IMR-90 (cell line): ENCODE measurements at regions not wholly inside any gene's neighbourhood (a gene's known extent, or its start where the extent isn't known, plus 50 kb on each side); places are given as distances from the start of the nearest gene placed in this dataset.

ENCODE experiments used
- ATAC-seq: fragments of 200-7000 bp; cut with Tn5 transposase; 2 replicates; pipeline ENCODE4 v1.9.1; 2020; ENCODE audit warnings: low read depth, mild to moderate bottlenecking, moderate library complexity
- BruUV-seq: library from RNA; stranded (reverse); fragments of 400-500 nt; replicated peaks from 2 replicates; lab custom pipeline; 2021; lab: Mats Ljungman, UMichigan
- CTCF ChIA-PET: fragments of 300-600 bp; formaldehyde crosslinking; extraction: SDS; loops from one replicate; lab custom pipeline; 2021; ENCODE audit warnings: antibody characterized with exemption; lab: Yijun Ruan, JAX
- POLR2A ChIA-PET: fragments of 300-600 bp; sonication (Branson Sonifier 250); formaldehyde crosslinking; loops from one replicate; lab custom pipeline; 2022; ENCODE audit warnings: antibody characterized with exemption; ENCODE audit not compliant: unreplicated experiment; lab: Charles Lee
- DNase-seq: peaks from one replicate; pipeline ENCODE4 v3.0.0; 2013
- H2AFZ ChIP-seq: replicated peaks from 2 replicates; pipeline ENCODE3; 2013; ENCODE audit warnings: low read length, mild to moderate bottlenecking; ENCODE audit not compliant: poor library complexity
- H2AK5ac ChIP-seq: 2 replicates; pipeline ENCODE4 v1.6.1; 2013; ENCODE audit warnings: low read depth, low read length, inconsistent platforms
- H2AK9ac ChIP-seq: replicated peaks from 2 replicates; pipeline ENCODE3; 2013; ENCODE audit warnings: mild to moderate bottlenecking, low read depth, low read length, moderate library complexity; ENCODE audit not compliant: poor library complexity
- H2BK120ac ChIP-seq: 2 replicates; pipeline ENCODE4 v1.6.1; 2013; ENCODE audit warnings: low read depth, low read length, inconsistent platforms
- H2BK15ac ChIP-seq: 3 replicates; pipeline ENCODE4 v1.6.1; 2013; ENCODE audit warnings: low read depth, low read length, inconsistent platforms
- H2BK20ac ChIP-seq: 2 replicates; pipeline ENCODE4 v1.6.1; 2013; ENCODE audit warnings: low read depth, mild to moderate bottlenecking, inconsistent platforms, low read length, moderate library complexity
- H2BK5ac ChIP-seq: 2 replicates; pipeline ENCODE4 v1.6.1; 2013; ENCODE audit warnings: mild to moderate bottlenecking, low read depth, low read length, inconsistent platforms; ENCODE audit not compliant: poor library complexity, severe bottlenecking
- H3K14ac ChIP-seq: replicated peaks from 2 replicates; pipeline ENCODE4 v1.6.1; 2013; ENCODE audit warnings: low read depth, low read length, inconsistent platforms
- H3K18ac ChIP-seq: 2 replicates; pipeline ENCODE4 v1.6.1; 2013; ENCODE audit warnings: low read depth, low read length, control low read depth
- H3K23ac ChIP-seq: 2 replicates; pipeline ENCODE4 v1.6.1; 2013; ENCODE audit warnings: low read depth, low read length, inconsistent platforms
- H3K27ac ChIP-seq: 2 replicates; pipeline ENCODE4 v1.5.1; 2013; ENCODE audit warnings: mild to moderate bottlenecking, control low read depth, low read length; ENCODE audit not compliant: insufficient read depth
- H3K27me3 ChIP-seq: 2 replicates; pipeline ENCODE4 v1.6.1; 2013; ENCODE audit warnings: low read length; ENCODE audit not compliant: control insufficient read depth, insufficient read depth
- H3K36me3 ChIP-seq: 2 replicates; pipeline ENCODE4 v1.6.1; 2013; ENCODE audit warnings: low read length, mixed read lengths; ENCODE audit not compliant: control insufficient read depth, insufficient read depth
- H3K4ac ChIP-seq: 2 replicates; pipeline ENCODE4 v1.6.1; 2013; ENCODE audit warnings: low read depth, low read length, inconsistent platforms
- H3K4me1 ChIP-seq: 2 replicates; pipeline ENCODE4 v1.6.1; 2013; ENCODE audit warnings: low read length, mixed read lengths; ENCODE audit not compliant: control insufficient read depth, insufficient read depth
- H3K4me2 ChIP-seq: 2 replicates; pipeline ENCODE4 v1.6.1; 2013; ENCODE audit warnings: low read depth, mild to moderate bottlenecking, control low read depth, low read length, moderate library complexity
- H3K4me3 ChIP-seq: 2 replicates; pipeline ENCODE4 v1.5.1; 2013; ENCODE audit warnings: low read depth, mild to moderate bottlenecking, control low read depth, low read length, moderate library complexity; ENCODE audit not compliant: insufficient read depth
- H3K56ac ChIP-seq: 2 replicates; pipeline ENCODE4 v1.6.1; 2013; ENCODE audit warnings: low read length, inconsistent platforms; ENCODE audit not compliant: insufficient read depth; ENCODE audit errors: extremely low read depth
- H3K79me1 ChIP-seq, 2 experiments: 2 replicates each; pipeline ENCODE4 v1.6.1; 2013; ENCODE audit warnings: low read length in 2 of 2, inconsistent platforms in 1 of 2, low read depth in 1 of 2
- H3K9ac ChIP-seq: 2 replicates; pipeline ENCODE4 v1.6.1; 2013; ENCODE audit warnings: low read depth, low read length, control low read depth
- H3K9me1 ChIP-seq: 2 replicates; pipeline ENCODE4 v1.6.1; 2013; ENCODE audit warnings: low read length, inconsistent platforms; ENCODE audit not compliant: insufficient read depth
- H3K9me3 ChIP-seq: 2 replicates; pipeline ENCODE4 v1.6.1; 2013; ENCODE audit warnings: low read length; ENCODE audit not compliant: control insufficient read depth, insufficient read depth
- H4K20me1 ChIP-seq: 2 replicates; pipeline ENCODE4 v1.6.1; 2013; ENCODE audit warnings: low read length, inconsistent platforms; ENCODE audit not compliant: insufficient read depth
- H4K5ac ChIP-seq: 2 replicates; pipeline ENCODE4 v1.6.1; 2013; ENCODE audit warnings: mild to moderate bottlenecking, low read depth, low read length, control low read depth
- H4K8ac ChIP-seq, 2 experiments: 2 replicates each; pipeline ENCODE4 v1.6.1; 2013; ENCODE audit warnings: low read depth in 2 of 2, low read length in 2 of 2, control low read depth in 1 of 2, inconsistent platforms in 1 of 2
- H4K91ac ChIP-seq: 2 replicates; pipeline ENCODE4 v1.6.1; 2013; ENCODE audit warnings: low read depth, low read length, inconsistent platforms; ENCODE audit not compliant: insufficient read depth
- BHLHE40 ChIP-seq: fragments of 150-350 bp; IDR thresholded peaks from 2 replicates; pipeline ENCODE4 v1.6.1; 2016; ENCODE audit warnings: mild to moderate bottlenecking, low read depth, low read length
- CEBPB ChIP-seq: IDR thresholded peaks from 2 replicates; pipeline ENCODE4 v1.6.1; 2012; ENCODE audit warnings: low read depth, low read length, improper control_type of control experiment
- CHD1 ChIP-seq: IDR thresholded peaks from 2 replicates; pipeline ENCODE4 v1.6.1; 2012; ENCODE audit warnings: low read depth, low read length, improper control_type of control experiment
- CTCF ChIP-seq: conservative IDR thresholded peaks from 2 replicates; pipeline ENCODE4 v1.5.1; 2012; ENCODE audit warnings: mild to moderate bottlenecking, low read depth, low read length, improper control_type of control experiment
- ELK1 ChIP-seq: fragments of 150-350 bp; IDR thresholded peaks from 2 replicates; pipeline ENCODE4 v1.6.1; 2016; ENCODE audit warnings: low read depth, mild to moderate bottlenecking, low read length, moderate library complexity, borderline replicate concordance
- FOS ChIP-seq: fragments of 150-350 bp; IDR thresholded peaks from 2 replicates; pipeline ENCODE4 v1.6.1; 2016; ENCODE audit warnings: low read depth, low read length
- MAFK ChIP-seq: IDR thresholded peaks from 2 replicates; pipeline ENCODE4 v1.6.1; 2012; ENCODE audit warnings: low read depth, low read length, improper control_type of control experiment
- MAZ ChIP-seq: IDR thresholded peaks from 2 replicates; pipeline ENCODE4 v1.6.1; 2012; ENCODE audit warnings: low read depth, mild to moderate bottlenecking, low read length, improper control_type of control experiment, moderate library complexity, borderline replicate concordance
- NFE2L2 ChIP-seq: fragments of 150-350 bp; IDR thresholded peaks from 2 replicates; pipeline ENCODE4 v1.6.1; 2016; ENCODE audit warnings: low read depth, mild to moderate bottlenecking, low read length
- POLR2A ChIP-seq: IDR thresholded peaks from 2 replicates; pipeline ENCODE4 v1.6.1; 2012; ENCODE audit warnings: mild to moderate bottlenecking, low read depth, low read length
- RAD21 ChIP-seq: IDR thresholded peaks from 2 replicates; pipeline ENCODE4 v1.6.1; 2012; ENCODE audit warnings: low read length, improper control_type of control experiment
- RFX5 ChIP-seq: IDR thresholded peaks from 2 replicates; pipeline ENCODE4 v1.8.0; 2012; ENCODE audit warnings: low read depth, mild to moderate bottlenecking, low read length, moderate library complexity
- SMC3 ChIP-seq: fragments of 150-350 bp; IDR thresholded peaks from 2 replicates; pipeline ENCODE4 v1.6.1; 2016; ENCODE audit warnings: low read depth, mild to moderate bottlenecking, antibody characterized with exemption, low read length, moderate library complexity
- USF2 ChIP-seq: fragments of 150-350 bp; IDR thresholded peaks from 2 replicates; pipeline ENCODE4 v1.6.1; 2017; ENCODE audit warnings: mild to moderate bottlenecking, antibody characterized with exemption, low read length, low read depth
- WGBS, 2 experiments: methylation state at CpG; one replicate each; pipeline versions ENCODE4 v1.1.5 to v1.1.7; 2013; ENCODE audit warnings: missing lambda C conversion rate in 2 of 2; ENCODE audit not compliant: insufficient read length in 1 of 2; ENCODE audit errors: extremely low coverage in 2 of 2; 5-methylcytosine and 5-hydroxymethylcytosine counted together
- dilution Hi-C: fragments of 300-500 bp; cut with HindIII; formaldehyde crosslinking; loops from one replicate; pipeline ENCODE4 v1.14.3; 2018; ENCODE audit warnings: low sequenced_read_pairs; ENCODE audit not compliant: unreplicated experiment
- in situ Hi-C: fragments of 300-500 bp; cut with MboI; formaldehyde crosslinking; loops from 3 replicates; pipeline ENCODE4 v1.14.3; 2019; ENCODE audit warnings: low sequenced_read_pairs, inconsistent platforms, mixed read lengths
- intact Hi-C: fragments of 100-400 bp; cut with micrococcal nuclease; formaldehyde crosslinking; loops from 2 replicates; pipeline ENCODE4 v1.10.0; 2022

- ChIA-PET CTCF (no interaction called here), POLR2A (no interaction called here)
- Histone ChIP-seq H3K4me1 (no peaks in the 10 kb centered on the region), H3K9me3 (peaks cover 55% of the 10 kb centered on the region), H2AK5ac (no peak overlapping the region), H4K20me1 (no peaks in the 10 kb centered on the region), H4K8ac (no peak overlapping the region), H3K4me2 (no peak overlapping the region), H3K27me3 (no peaks in the 10 kb centered on the region), H3K18ac (no peak overlapping the region), H4K91ac (no peak overlapping the region), H2BK120ac (no peak overlapping the region), H3K9ac (no peak overlapping the region), H2BK20ac (no peak overlapping the region), H3K36me3 (no peaks in the 10 kb centered on the region), H3K56ac (no peak overlapping the region), H3K4ac (no peak overlapping the region), H2BK15ac (no peak overlapping the region), H3K9me1 (no peaks in the 10 kb centered on the region), H3K79me1 (no peaks in the 10 kb centered on the region), H3K14ac (no peak overlapping the region), H3K27ac (no peak overlapping the region), H4K5ac (no peak overlapping the region), H3K23ac (no peak overlapping the region), H2AK9ac (no peak overlapping the region), H3K4me3 (no peak overlapping the region), H2BK5ac (no peak overlapping the region), H2AFZ (no peak overlapping the region)
- 49% methylated on average over 3 of the region's 15 CpGs; no CpG with 5 or more reads in 1 of the 2 experiments for WGBS, 2 experiments
- dilution Hi-C loops (no loop called here), intact Hi-C loops (no loop called here), in situ Hi-C loops (no loop called here)
- DNase-seq (no peak), ATAC-seq (no peak)
- no peak for TF ChIP-seq RFX5
- no peak for TF ChIP-seq CEBPB
- no peak for TF ChIP-seq CTCF
- TF ChIP-seq MAFK = no peak
- no peak for TF ChIP-seq FOS
- no peak for TF ChIP-seq SMC3
- no peak for TF ChIP-seq RAD21
- no peak for TF ChIP-seq NFE2L2
- TF ChIP-seq CHD1 = no peak
- TF ChIP-seq BHLHE40 = no peak
- no peak for TF ChIP-seq ELK1
- no peak for TF ChIP-seq POLR2A
- TF ChIP-seq USF2 = no peak
- TF ChIP-seq MAZ = no peak
- BruUV-seq = no TSS peak
Observed at GRCh38 chr14:104371031-104371430, 208.5 kb upstream of the C14orf180 start.
